SK-N-SH (cell line): ENCODE measurements at regions not wholly inside any gene's neighbourhood (a gene's known extent, or its start where the extent isn't known, plus 50 kb on each side); places are given as distances from the start of the nearest gene placed in this dataset.

Experiments used
- CHD2 ChIP-seq: fragments of 150-350 bp; IDR thresholded peaks from 2 replicates; pipeline ENCODE4 v1.6.1; 2018; ENCODE audit warnings: low read length; ENCODE audit not compliant: partially characterized antibody
- EP300 ChIP-seq, 2 experiments: IDR thresholded peaks; 2 replicates each; pipeline versions ENCODE4 v1.4.0 to v1.6.1; 2012; ENCODE audit warnings: borderline replicate concordance in 1 of 2, low read depth in 1 of 2, low read length in 1 of 2
- EZH2phosphoT487 ChIP-seq: fragments of 200-600 bp; sonication (generic); IDR thresholded peaks from 2 replicates; pipeline ENCODE4 v1.6.1; 2017; ENCODE audit warnings: low read depth, mixed run types, mild to moderate bottlenecking, antibody characterized with exemption, moderate library complexity, borderline replicate concordance
- FOXJ3 ChIP-seq: sonication (generic); formaldehyde crosslinking; IDR thresholded peaks from 2 replicates; pipeline ENCODE4 v1.5.1; 2020; ENCODE audit warnings: mild to moderate bottlenecking, missing genetic modification reagents
- POLR2AphosphoS5 ChIP-seq: IDR thresholded peaks from 2 replicates; pipeline ENCODE4 v1.6.1; 2012; ENCODE audit warnings: low read depth, low read length
- RAD21 ChIP-seq: IDR thresholded peaks from 2 replicates; pipeline ENCODE4 v1.6.1; 2012; ENCODE audit warnings: mild to moderate bottlenecking, low read length
- RCOR1 ChIP-seq: fragments of 150-350 bp; IDR thresholded peaks from 2 replicates; pipeline ENCODE4 v1.6.1; 2017; ENCODE audit warnings: antibody characterized with exemption, low read length
- RFX5 ChIP-seq: IDR thresholded peaks from 2 replicates; pipeline ENCODE4 v1.6.1; 2012; ENCODE audit warnings: mild to moderate bottlenecking, improper control_type of control experiment, low read length
- TAF1 ChIP-seq: IDR thresholded peaks from 2 replicates; pipeline ENCODE4 v1.6.1; 2012; ENCODE audit warnings: low read depth, mild to moderate bottlenecking, low read length, moderate library complexity, borderline replicate concordance
- TCF12 ChIP-seq: IDR thresholded peaks from 2 replicates; pipeline ENCODE4 v1.4.0; 2012
- TF ChIP-seq, protein P1 (sequence below): fragments of 200-600 bp; sonication (generic); IDR thresholded peaks from 2 replicates; pipeline ENCODE4 v1.6.1; 2017; ENCODE audit warnings: antibody characterized with exemption, mild to moderate bottlenecking, moderate library complexity
- TF ChIP-seq, protein P2 (sequence below): IDR thresholded peaks from 2 replicates; pipeline ENCODE4 v1.6.1; 2012; ENCODE audit warnings: mild to moderate bottlenecking, low read depth, low read length, moderate library complexity
- TF ChIP-seq, protein P3 (sequence below): IDR thresholded peaks from 2 replicates; pipeline ENCODE4 v1.4.0; 2012; ENCODE audit warnings: low read depth, borderline replicate concordance
- TF ChIP-seq, protein P4 (sequence below): IDR thresholded peaks from 2 replicates; pipeline ENCODE4 v1.4.0; 2012; ENCODE audit warnings: low read depth

GRCh38 chr3:6047016-6047415 lies 813.9 kb upstream of the GRM7 start:
- TF ChIP-seq CHD2 (no peak), EP300 (IDR thresholded peaks at IDR 0.05; ENCODE audit: borderline replicate concordance in 1 of 2, low read depth in 1 of 2, low read length in 1 of 2) (no peak), FOXJ3 (CRISPR knock-in tag) (no peak), POLR2AphosphoS5 (no peak), RCOR1 (no peak), RAD21 (no peak), TCF12 (no peak), RFX5 (no peak), EZH2phosphoT487 (no peak), TAF1 (no peak)
- TF ChIP-seq, protein P1, sequence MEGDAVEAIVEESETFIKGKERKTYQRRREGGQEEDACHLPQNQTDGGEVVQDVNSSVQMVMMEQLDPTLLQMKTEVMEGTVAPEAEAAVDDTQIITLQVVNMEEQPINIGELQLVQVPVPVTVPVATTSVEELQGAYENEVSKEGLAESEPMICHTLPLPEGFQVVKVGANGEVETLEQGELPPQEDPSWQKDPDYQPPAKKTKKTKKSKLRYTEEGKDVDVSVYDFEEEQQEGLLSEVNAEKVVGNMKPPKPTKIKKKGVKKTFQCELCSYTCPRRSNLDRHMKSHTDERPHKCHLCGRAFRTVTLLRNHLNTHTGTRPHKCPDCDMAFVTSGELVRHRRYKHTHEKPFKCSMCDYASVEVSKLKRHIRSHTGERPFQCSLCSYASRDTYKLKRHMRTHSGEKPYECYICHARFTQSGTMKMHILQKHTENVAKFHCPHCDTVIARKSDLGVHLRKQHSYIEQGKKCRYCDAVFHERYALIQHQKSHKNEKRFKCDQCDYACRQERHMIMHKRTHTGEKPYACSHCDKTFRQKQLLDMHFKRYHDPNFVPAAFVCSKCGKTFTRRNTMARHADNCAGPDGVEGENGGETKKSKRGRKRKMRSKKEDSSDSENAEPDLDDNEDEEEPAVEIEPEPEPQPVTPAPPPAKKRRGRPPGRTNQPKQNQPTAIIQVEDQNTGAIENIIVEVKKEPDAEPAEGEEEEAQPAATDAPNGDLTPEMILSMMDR, result no peak
- TF ChIP-seq, protein P2, sequence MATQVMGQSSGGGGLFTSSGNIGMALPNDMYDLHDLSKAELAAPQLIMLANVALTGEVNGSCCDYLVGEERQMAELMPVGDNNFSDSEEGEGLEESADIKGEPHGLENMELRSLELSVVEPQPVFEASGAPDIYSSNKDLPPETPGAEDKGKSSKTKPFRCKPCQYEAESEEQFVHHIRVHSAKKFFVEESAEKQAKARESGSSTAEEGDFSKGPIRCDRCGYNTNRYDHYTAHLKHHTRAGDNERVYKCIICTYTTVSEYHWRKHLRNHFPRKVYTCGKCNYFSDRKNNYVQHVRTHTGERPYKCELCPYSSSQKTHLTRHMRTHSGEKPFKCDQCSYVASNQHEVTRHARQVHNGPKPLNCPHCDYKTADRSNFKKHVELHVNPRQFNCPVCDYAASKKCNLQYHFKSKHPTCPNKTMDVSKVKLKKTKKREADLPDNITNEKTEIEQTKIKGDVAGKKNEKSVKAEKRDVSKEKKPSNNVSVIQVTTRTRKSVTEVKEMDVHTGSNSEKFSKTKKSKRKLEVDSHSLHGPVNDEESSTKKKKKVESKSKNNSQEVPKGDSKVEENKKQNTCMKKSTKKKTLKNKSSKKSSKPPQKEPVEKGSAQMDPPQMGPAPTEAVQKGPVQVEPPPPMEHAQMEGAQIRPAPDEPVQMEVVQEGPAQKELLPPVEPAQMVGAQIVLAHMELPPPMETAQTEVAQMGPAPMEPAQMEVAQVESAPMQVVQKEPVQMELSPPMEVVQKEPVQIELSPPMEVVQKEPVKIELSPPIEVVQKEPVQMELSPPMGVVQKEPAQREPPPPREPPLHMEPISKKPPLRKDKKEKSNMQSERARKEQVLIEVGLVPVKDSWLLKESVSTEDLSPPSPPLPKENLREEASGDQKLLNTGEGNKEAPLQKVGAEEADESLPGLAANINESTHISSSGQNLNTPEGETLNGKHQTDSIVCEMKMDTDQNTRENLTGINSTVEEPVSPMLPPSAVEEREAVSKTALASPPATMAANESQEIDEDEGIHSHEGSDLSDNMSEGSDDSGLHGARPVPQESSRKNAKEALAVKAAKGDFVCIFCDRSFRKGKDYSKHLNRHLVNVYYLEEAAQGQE, result no peak
- TF ChIP-seq, protein P3, sequence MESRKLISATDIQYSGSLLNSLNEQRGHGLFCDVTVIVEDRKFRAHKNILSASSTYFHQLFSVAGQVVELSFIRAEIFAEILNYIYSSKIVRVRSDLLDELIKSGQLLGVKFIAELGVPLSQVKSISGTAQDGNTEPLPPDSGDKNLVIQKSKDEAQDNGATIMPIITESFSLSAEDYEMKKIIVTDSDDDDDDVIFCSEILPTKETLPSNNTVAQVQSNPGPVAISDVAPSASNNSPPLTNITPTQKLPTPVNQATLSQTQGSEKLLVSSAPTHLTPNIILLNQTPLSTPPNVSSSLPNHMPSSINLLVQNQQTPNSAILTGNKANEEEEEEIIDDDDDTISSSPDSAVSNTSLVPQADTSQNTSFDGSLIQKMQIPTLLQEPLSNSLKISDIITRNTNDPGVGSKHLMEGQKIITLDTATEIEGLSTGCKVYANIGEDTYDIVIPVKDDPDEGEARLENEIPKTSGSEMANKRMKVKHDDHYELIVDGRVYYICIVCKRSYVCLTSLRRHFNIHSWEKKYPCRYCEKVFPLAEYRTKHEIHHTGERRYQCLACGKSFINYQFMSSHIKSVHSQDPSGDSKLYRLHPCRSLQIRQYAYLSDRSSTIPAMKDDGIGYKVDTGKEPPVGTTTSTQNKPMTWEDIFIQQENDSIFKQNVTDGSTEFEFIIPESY, result no peak
- TF ChIP-seq, protein P4, sequence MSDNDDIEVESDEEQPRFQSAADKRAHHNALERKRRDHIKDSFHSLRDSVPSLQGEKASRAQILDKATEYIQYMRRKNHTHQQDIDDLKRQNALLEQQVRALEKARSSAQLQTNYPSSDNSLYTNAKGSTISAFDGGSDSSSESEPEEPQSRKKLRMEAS, result no peak
